ENCODE measurements at regions not wholly inside any gene's neighbourhood (a gene's known extent, or its start where the extent isn't known, plus 50 kb on each side); places are given as distances from the start of the nearest gene placed in this dataset.
"Not testable (repeated sequence)": the region's sequence is repeated elsewhere in the genome, so short reads cannot be mapped to it uniquely, and the experiment has no call there.

DNA sequence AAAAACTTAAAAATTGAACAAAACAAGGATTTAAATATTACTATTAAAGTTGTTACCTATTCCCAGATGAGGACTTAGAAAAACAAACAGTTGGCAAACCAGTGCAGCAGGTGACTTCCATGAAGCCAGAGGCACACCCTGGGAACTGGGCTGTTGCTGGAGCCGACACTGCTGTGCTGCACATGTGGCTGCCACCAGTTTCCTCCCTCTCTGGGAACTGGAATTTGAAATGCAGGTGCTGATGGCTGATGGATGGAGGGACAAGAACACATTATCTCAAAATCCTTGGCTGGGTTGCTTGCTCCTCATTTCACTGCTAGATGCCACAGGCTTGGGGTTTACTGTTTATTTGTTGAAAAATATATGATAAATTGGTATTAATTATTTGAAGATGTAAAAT is 471.2 kb upstream of the NDN start:
- TF ChIP-seq CTCF, POLR2A (IDR thresholded peaks at IDR 0.05): not testable (repeated sequence)

All from right lobe of liver (tissue), 4 donors.